GM13976 (cell line): ENCODE measurements at regions not wholly inside any gene's neighbourhood (a gene's known extent, or its start where the extent isn't known, plus 50 kb on each side); places are given as distances from the start of the nearest gene placed in this dataset.

ENCODE experiments used
- DNase-seq: peaks from one replicate; pipeline ENCODE4 v3.0.0; 2012; ENCODE audit warnings: low spot score
- in situ Hi-C: fragments of 300-500 bp; cut with MboI; formaldehyde crosslinking; loops from one replicate; pipeline ENCODE4 v1.12.0; 2022; ENCODE audit warnings: low sequenced_read_pairs, mixed read lengths, inconsistent platforms; ENCODE audit not compliant: unreplicated experiment
- TF ChIP-seq, protein P1 (sequence below): IDR thresholded peaks from 2 replicates; pipeline ENCODE4 v1.5.1; 2012; ENCODE audit warnings: borderline replicate concordance, mild to moderate bottlenecking; ENCODE audit not compliant: insufficient read depth; ENCODE audit errors: extremely low read depth, missing control alignments, control extremely low read depth

DNA sequence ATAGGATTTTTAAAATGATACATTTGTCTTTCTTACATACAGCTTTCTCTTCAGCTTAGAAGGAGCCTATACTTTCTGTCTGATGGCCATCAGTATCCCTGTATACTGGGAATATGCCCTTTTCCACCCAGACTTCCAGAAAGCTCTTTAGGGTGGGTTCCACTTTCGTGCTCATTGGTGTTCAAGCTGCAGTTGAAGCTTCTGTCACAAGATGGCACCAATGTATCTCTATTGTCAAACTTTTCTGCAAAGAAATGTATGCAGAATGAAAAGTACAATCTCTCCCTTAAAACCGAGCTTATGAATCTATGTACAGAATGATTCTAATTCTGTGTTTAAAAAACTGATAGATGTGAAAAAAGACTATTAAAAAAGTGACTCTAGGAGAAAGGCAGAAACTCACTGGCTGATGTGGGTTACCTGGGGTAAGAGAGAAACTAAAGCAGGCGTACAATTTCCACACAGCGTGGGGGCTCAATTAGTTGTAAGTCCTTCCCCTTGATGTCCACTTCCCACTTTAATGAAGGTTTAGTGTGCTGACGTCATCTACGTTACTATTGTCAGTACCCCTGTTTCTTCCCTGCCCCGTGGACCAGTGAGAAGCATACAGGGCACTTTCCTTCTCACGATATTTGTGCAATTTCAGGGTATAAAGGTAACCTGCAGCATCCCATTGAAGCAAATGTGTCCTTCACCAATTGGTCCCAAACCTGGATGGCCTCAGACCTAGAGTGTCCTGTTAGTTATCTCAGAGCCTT lies 57.3 kb upstream of the TCEAL2 start:
- peak; percentile 7 for DNase-seq
- TF ChIP-seq, protein P1, sequence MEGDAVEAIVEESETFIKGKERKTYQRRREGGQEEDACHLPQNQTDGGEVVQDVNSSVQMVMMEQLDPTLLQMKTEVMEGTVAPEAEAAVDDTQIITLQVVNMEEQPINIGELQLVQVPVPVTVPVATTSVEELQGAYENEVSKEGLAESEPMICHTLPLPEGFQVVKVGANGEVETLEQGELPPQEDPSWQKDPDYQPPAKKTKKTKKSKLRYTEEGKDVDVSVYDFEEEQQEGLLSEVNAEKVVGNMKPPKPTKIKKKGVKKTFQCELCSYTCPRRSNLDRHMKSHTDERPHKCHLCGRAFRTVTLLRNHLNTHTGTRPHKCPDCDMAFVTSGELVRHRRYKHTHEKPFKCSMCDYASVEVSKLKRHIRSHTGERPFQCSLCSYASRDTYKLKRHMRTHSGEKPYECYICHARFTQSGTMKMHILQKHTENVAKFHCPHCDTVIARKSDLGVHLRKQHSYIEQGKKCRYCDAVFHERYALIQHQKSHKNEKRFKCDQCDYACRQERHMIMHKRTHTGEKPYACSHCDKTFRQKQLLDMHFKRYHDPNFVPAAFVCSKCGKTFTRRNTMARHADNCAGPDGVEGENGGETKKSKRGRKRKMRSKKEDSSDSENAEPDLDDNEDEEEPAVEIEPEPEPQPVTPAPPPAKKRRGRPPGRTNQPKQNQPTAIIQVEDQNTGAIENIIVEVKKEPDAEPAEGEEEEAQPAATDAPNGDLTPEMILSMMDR: peak; percentile 26
- in situ Hi-C loops: no loop called here

DNA sequence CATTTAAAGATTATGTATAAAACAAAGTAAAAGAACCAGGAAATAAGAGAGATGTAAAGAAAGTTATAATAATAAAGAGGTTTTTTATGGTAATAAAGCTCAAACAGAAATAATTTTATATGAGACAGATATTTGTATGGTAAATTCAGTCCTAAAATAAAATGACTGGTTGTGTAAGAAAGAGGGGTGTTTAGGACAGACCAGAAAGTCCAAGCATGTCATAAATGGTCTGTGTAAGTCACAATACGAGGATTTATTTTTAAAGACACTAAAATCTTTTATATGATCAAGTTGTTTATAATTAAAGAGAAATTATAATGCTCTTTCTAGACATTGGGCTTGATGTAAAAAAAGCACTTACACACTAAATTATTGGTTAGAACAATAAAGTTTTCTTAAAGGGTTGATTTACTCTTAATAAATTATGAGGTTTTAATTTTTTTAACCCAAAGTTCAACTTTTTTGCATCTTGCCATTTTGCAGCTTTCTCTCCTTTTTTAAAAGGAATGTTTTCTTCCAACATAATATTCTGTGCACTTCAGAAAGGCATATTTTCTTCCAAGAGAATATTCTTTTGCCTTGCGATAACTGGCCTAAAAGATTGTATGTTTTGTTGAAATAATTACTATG lies 61.9 kb upstream of the TCEAL2 start:
- TF ChIP-seq, protein P1: no peak
- no peak for DNase-seq
- in situ Hi-C loops: no loop called here

DNA sequence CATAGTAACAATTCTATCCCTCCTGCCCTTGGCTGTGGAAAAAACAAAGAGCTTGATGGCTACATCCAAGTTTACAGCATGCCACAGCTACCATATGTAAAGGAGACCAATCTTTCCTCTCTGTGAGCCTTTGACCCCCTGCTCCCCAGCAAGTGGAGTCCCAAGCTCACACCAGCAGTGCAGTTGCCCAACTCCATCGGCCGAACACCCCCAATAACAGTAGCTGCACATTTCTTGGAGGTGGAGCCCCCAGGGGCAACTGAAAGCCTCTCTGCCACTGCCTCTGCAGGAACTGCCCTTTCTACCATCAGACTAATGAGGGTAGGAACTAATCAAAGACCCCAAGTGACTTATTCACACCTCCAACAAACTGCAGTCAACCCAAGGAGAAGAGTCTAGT lies 81.0 kb upstream of the TCEAL2 start:
- DNase-seq: no peak
- TF ChIP-seq, protein P1: no peak
- in situ Hi-C loops: no loop called here

DNA sequence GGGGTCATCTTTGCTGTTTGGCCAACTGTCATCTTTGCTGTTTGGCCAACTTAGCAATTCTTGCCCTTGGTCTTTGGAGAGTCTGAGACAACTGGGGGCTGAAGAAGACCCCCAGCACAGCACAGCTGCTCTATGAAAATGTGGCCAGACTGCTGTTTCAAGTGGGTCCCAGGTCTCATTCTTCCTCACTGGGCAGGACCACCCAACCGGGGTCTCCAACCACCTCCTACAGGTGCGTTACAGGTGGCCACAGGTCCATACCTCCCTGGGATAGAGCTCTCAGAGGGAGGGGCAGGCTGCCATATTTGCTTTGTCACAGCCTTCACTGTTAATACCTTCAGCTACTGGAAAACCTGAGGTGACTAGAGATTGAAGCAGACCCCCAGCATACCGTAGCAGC lies 82.1 kb upstream of the TCEAL2 start:
- no peak for DNase-seq
- in situ Hi-C loops: no loop called here

DNA sequence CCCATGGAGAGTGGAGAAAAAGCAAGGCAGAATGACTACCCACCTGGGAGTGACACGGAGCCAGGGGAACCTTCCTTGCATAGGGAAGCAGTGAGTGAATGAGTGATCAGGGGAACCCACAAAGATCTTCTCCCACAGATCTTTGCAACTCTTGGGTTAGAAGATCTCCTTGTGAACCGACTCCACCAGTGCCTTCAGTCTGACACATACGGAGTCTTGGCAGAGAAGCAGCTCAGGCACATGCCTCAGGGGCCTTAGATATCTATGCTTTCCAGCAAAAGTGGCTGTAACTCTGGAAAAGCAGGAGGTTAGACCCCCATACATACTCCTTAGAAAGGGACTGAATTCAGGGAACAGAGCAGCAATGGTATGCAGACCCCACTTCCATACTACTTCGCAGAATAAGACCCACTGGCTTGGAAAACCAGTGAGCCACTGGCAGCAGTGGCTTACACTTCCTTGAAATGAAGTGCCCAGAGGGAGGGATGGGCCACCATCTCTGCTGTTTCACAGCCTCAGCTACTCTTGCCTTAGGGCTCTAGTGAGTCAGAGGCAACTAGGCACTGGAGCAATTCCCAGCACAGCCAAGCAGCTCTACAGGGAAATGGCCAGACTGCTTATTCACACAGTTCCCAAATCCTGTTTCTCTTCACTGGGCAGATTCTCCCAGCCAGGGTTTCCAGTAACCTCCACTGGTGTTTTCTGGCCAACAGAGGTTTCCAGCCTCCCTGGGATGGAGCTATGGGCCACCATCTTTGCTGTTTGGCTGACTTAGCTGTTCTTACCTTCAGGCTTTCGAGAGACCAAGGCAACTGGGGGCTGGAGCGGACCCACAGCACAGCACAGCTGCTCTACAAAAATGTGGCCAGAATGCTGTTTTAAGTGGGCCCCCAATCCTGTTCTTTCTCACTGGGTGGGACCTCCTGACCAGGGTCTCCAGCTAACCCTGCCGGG lies 82.8 kb upstream of the TCEAL2 start:
- TF ChIP-seq, protein P1: no peak
- in situ Hi-C loops: no loop called here
- DNase-seq: no peak

More for the DNA sequence above, 82.1 kb upstream of the TCEAL2 start:
- TF ChIP-seq, protein P1: no peak

DNA sequence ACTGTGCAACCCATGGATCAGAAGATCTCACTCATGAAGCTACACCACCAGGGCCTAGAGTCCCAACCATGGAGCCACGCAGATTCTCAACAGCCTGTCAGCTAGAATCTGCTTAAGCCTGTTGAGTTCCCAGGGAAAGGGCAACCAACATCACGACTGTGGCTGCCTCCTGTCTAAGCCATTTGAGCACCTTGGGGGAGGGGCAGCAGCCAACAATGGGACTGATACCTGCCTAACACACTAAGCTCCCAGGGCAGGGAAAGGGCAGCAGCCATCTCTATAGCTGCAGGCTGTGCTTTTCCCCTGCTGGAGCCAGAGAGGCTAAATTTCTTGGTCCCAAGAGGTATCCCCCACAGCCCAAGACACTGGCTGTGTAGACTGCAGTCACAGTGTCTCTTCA lies 96.5 kb upstream of the TCEAL2 start:
- in situ Hi-C loops: no loop called here
- TF ChIP-seq, protein P1: no peak
- DNase-seq: no peak
